NCI-H1105 treated with DMSO at 0.1 percent for 48 hours (cell line): ENCODE measurements at regions not wholly inside any gene's neighbourhood (a gene's known extent, or its start where the extent isn't known, plus 50 kb on each side); places are given as distances from the start of the nearest gene placed in this dataset.

Experiments used
- DNase-seq: peaks from one replicate; lab custom pipeline; 2025; lab: John Stamatoyannopoulos, UW

DNA sequence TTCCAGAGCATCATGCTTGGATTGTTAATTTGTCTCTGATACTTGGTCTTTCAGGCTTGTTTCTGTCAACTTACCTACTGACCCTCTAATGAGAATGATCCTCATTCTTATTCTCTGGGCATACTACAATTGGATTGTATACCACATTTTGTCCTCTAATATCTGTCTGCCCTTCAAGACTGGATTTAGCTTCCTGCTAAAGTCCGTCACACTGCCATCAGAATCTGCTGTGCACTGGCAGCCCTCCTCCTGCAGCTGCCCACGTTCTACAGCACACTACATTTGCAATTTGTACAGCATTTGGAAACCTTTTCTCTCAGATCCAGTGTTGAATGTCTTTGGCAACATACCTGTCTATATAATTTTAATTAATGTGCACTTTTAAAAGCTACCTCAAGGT is 183.1 kb downstream of the ZNF330 start:
- DNase-seq, result no peak

- no peak for DNase-seq
Observed at GRCh38 chr4:141406237-141406636, 185.5 kb downstream of the ZNF330 start.

- DNase-seq, result peak; percentile 8
Observed at GRCh38 chr4:141409556-141409955, 188.9 kb downstream of the ZNF330 start.

DNA sequence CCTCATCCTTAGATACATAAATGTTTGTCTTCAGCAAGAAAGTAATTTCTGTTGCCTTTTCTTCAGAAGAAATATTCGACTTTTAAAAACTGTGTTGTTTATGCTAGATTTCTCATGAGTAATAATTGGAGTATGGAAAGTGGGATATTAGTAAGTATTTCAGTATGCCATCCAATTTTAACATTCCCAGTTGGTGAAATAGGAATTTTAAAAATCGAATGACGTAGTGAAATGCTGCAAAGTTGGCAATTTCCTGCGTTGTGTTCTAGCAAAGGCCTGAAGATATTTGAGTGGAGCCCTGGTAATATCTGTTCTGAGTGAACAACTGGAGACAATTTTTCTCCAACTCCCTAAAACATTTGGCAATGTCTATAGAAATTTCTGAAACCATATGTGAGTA is 190.1 kb downstream of the ZNF330 start:
- DNase-seq, result no peak

DNA sequence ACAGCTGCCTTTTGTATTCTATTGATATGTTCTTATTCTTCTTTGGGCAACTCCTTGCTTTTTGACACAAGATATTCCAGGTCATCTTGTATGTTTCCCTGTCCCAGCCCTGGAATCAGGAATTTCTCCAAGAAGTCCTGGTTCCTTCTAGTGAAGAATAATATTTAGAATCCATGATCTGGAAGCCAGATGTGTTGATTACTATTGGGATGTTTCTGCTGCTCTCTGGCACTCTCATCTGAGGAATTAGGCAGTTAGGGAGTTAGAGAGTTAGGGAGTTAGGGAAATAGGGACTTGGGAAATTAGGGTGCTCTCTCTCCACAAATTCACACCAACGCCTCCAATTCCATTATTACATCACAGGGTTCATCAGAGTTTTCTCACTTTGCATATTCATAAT is 191.2 kb downstream of the ZNF330 start:
- no peak for DNase-seq

GRCh38 chr4:141413366-141413765 is 192.7 kb downstream of the ZNF330 start:
- no peak for DNase-seq

GRCh38 chr4:141415651-141416050 is 195.0 kb downstream of the ZNF330 start:
- no peak for DNase-seq

GRCh38 chr4:141416219-141416618 is 195.5 kb downstream of the ZNF330 start:
- DNase-seq, result no peak

GRCh38 chr4:141416677-141417363 is 196.1 kb downstream of the ZNF330 start:
- DNase-seq, result no peak

GRCh38 chr4:141417387-141417786 is 196.7 kb downstream of the ZNF330 start:
- no peak for DNase-seq

DNA sequence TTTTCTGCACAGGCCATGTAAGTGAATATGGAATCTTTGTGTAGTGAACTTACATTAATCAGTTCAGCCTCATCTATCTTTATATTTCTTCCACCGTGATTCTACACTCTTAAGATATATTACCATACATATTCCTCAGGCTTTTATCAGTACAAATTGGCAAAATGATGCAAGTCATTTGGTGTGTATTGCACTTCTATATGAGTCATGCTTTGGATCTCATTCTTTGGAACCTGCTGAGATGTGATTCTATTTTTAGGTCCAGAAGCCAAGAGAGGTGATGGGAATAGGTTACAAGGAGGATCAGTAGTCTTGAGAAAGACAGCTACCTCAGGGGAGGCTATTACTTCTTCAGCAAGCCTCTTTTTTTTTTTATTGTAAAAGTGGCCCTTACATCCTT is 204.4 kb downstream of the ZNF330 start:
- DNase-seq, result no peak

GRCh38 chr4:141427726-141428296 is 207.1 kb downstream of the ZNF330 start:
- no peak for DNase-seq

GRCh38 chr4:141429933-141430332 is 206.4 kb upstream of the IL15 start:
- DNase-seq, result no peak

GRCh38 chr4:141430686-141431085 is 205.7 kb upstream of the IL15 start:
- no peak for DNase-seq

DNA sequence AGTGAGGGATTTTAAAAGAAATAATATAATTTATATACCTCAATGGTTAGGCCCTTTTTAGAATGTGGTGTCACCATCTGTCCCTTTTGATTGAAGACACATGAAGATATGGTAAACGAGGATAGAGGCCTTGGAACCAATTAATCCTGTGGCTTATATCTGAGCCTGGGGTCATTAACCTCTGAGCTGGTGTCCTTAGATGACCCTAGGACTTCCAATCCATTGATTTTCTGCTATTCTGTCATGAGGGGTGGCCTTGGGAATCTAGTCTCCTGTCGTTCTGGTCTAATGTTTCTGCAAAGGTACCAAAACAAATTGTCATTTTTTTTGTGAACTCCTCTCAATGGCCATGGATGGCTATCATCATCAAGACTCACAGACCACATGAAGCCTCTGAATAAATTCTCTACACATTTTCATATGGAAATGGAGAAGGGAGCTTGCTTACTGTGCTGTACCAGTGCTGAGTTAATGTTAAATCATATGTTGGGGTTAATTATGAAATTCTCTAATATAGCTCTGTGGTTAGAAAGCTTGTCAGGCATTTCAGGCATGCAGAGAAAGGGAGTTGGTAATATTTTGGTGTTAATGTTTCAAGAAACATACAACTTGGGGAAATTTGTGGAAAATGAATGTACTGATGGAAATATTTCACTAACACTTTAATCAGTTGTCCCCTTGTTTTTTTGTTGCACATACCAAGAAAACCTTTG is 204.2 kb upstream of the IL15 start:
- DNase-seq, result no peak

GRCh38 chr4:141435446-141436225 is 200.7 kb upstream of the IL15 start:
- DNase-seq, result no peak

DNA sequence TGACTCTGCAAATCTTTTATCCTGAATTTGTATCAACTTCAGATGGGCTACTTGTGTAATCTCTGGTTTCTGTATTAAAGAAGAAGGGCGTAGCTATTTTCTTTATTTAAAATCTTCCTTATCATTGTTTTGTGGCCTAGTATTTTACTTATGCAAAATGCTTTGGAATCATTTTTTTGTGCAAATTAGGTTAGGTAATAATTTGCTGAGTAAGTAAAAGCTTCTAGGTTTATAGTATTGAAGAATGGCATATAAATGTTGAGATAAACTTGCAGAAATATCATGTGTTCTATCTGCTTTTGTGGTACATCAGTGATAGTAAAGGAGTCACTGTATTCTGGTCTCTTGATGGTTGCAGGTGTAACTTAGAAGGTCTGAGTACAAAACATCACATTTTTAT is 197.2 kb upstream of the IL15 start:
- no peak for DNase-seq

GRCh38 chr4:141447761-141448160 is 188.6 kb upstream of the IL15 start:
- DNase-seq, result no peak

DNA sequence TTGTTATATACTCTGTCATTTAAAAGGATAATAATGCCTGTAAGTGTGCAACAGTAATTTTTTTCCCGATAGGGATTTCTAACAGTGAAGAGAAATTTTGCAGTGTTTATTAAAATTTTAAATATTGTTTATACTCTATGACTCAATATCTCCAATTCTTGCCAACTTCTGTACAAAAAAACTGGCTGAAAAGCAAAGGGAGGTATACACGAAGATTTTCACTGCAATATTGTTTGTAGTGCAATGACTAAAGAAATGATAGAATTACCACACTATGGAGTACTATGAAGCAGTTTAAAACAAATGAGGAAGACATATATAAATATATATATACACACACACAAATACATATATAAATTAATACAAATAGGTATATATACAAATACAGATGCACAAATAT is 187.9 kb upstream of the IL15 start:
- no peak for DNase-seq

DNA sequence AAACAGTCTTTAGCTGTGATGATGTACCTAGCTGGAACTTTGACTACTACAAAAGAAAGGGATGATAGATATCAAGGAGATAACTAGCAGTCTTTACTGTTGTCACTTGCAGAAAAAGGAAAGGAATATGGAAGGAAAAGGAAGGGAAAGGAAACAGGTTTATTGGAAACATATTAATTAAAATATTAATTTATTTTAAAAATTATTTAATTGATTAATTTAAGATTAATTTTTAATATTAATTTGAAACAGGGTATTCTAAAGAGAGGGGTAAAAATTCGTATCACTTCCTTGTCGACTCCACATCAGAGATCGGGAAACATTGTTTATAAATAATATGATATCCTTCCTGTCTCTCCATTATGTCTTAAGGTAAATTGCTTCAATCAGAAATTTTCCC is 186.5 kb upstream of the IL15 start:
- no peak for DNase-seq

DNA sequence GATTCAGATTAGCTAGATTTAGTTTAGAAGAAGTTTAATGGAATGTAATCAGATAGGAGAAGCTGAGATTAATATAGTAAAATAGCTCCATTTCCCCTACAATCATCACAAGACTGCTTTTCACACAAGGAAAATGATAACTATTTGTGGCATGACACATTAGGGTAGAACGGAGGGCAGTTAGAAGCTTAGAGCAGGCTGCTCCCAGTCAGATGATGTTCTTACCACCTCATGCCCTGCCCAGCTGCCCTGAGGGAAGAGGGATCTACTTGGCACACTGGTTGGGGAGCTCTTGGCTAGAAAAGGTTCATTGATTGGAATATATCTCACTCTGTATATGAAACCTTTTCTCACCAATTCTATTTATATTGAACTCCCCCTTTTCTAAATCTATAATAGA is 180.7 kb upstream of the IL15 start:
- DNase-seq, result no peak

GRCh38 chr4:141457653-141458052 is 178.7 kb upstream of the IL15 start:
- DNase-seq, result peak; percentile 11

DNA sequence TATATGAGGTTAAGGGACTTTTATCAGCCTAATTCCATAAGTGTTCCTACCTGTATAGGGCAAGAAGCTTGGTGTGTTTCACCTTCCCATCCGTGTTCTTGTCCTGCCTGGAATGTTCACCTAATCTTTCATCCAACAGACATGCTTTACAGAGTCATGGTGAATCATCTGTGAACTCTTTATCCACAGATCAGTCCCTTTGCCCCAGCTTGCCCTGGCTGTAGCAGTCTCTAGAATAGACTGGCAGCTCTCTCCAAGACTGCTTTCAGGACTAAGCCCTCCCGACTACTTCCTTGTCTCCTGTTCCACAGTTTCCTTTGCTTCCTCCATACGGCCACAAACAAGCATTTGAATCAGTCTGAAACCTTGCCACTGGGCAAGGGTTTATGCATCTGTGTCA is 177.9 kb upstream of the IL15 start:
- no peak for DNase-seq
